Trophoblast cell (in vitro differentiated cells and primary cell): ENCODE measurements at regions not wholly inside any gene's neighbourhood (a gene's known extent, or its start where the extent isn't known, plus 50 kb on each side); places are given as distances from the start of the nearest gene placed in this dataset.

Source experiments
- DNase-seq, 2 donors: peaks; one replicate each; pipeline ENCODE4 v3.0.0-alpha.2; 2016
- H2AFZ ChIP-seq: 2 replicates; pipeline ENCODE4 v1.6.1; 2013; ENCODE audit warnings: low read length, moderate library complexity, mild to moderate bottlenecking; ENCODE audit not compliant: insufficient read depth, poor library complexity
- H2AK5ac ChIP-seq: 2 replicates; pipeline ENCODE4 v1.6.1; 2013; ENCODE audit warnings: mild to moderate bottlenecking, low read length
- H2BK120ac ChIP-seq: 2 replicates; pipeline ENCODE4 v1.6.1; 2013; ENCODE audit warnings: low read length, mild to moderate bottlenecking, moderate library complexity; ENCODE audit not compliant: insufficient read depth, poor library complexity
- H2BK12ac ChIP-seq: 2 replicates; pipeline ENCODE4 v1.6.1; 2013; ENCODE audit warnings: mild to moderate bottlenecking, low read length, moderate library complexity
- H2BK5ac ChIP-seq: 2 replicates; pipeline ENCODE4 v1.6.1; 2013; ENCODE audit warnings: low read length, low read depth, moderate library complexity, mild to moderate bottlenecking; ENCODE audit not compliant: poor library complexity
- H3K14ac ChIP-seq: 2 replicates; pipeline ENCODE4 v1.6.1; 2013; ENCODE audit warnings: mild to moderate bottlenecking, low read length
- H3K18ac ChIP-seq: 2 replicates; pipeline ENCODE4 v1.6.1; 2013; ENCODE audit warnings: mild to moderate bottlenecking, low read length
- H3K23ac ChIP-seq: 2 replicates; pipeline ENCODE4 v1.6.1; 2013; ENCODE audit warnings: low read length
- H3K27ac ChIP-seq: 2 replicates; pipeline ENCODE4 v1.5.1; 2013; ENCODE audit warnings: low read depth, mild to moderate bottlenecking, inconsistent platforms, low read length, moderate library complexity
- H3K27me3 ChIP-seq: 2 replicates; pipeline ENCODE4 v1.6.1; 2013; ENCODE audit warnings: inconsistent platforms, mild to moderate bottlenecking, low read length, moderate library complexity; ENCODE audit not compliant: insufficient read depth
- H3K36me3 ChIP-seq, 2 experiments: 1 replicate in 1 of 2; 2 replicates in 1 of 2; pipeline ENCODE4 v1.6.1; 2013; ENCODE audit warnings: low read length in 2 of 2, mild to moderate bottlenecking in 2 of 2, moderate library complexity in 1 of 2; ENCODE audit not compliant: insufficient read depth in 2 of 2, control insufficient read depth in 1 of 2
- H3K4ac ChIP-seq: 2 replicates; pipeline ENCODE4 v1.6.1; 2013; ENCODE audit warnings: low read depth, mild to moderate bottlenecking, low read length, moderate library complexity
- H3K4me1 ChIP-seq, 2 experiments: 1 replicate in 1 of 2; 2 replicates in 1 of 2; pipeline ENCODE4 v1.6.1; 2013; ENCODE audit warnings: low read length in 2 of 2, mild to moderate bottlenecking in 2 of 2, moderate library complexity in 1 of 2; ENCODE audit not compliant: insufficient read depth in 2 of 2, control insufficient read depth in 1 of 2
- H3K4me2 ChIP-seq: 2 replicates; pipeline ENCODE4 v1.6.1; 2013; ENCODE audit warnings: inconsistent platforms, mild to moderate bottlenecking, low read length, moderate library complexity
- H3K4me3 ChIP-seq: 2 replicates; pipeline ENCODE4 v1.5.1; 2013; ENCODE audit warnings: mild to moderate bottlenecking, low read depth, low read length, inconsistent platforms
- H3K79me1 ChIP-seq: one replicate; pipeline ENCODE4 v1.6.1; 2013; ENCODE audit warnings: low read length
- H3K79me2 ChIP-seq: 2 replicates; pipeline ENCODE4 v1.6.1; 2013; ENCODE audit warnings: low read length, mild to moderate bottlenecking; ENCODE audit not compliant: control insufficient read depth, insufficient read depth, poor library complexity
- H3K9ac ChIP-seq: 2 replicates; pipeline ENCODE4 v1.6.1; 2013; ENCODE audit warnings: mild to moderate bottlenecking, low read length
- H3K9me3 ChIP-seq: 2 replicates; pipeline ENCODE4 v1.6.1; 2013; ENCODE audit warnings: low read depth, mild to moderate bottlenecking, control low read depth, inconsistent platforms, low read length; ENCODE audit not compliant: insufficient read depth
- H4K12ac ChIP-seq: 2 replicates; pipeline ENCODE4 v1.6.1; 2013; ENCODE audit warnings: low read depth, mild to moderate bottlenecking, low read length, moderate library complexity
- H4K8ac ChIP-seq: 2 replicates; pipeline ENCODE4 v1.6.1; 2013; ENCODE audit warnings: low read depth, mild to moderate bottlenecking, low read length, moderate library complexity
- H4K91ac ChIP-seq: one replicate; pipeline ENCODE4 v1.6.1; 2013; ENCODE audit warnings: low read depth, mild to moderate bottlenecking, low read length, moderate library complexity
- WGBS: extraction: QIAGEN DNeasy Blood & Tissue Kit; methylation state at CpG from one replicate; pipeline ENCODE4 v1.1.7; 2013; ENCODE audit warnings: missing lambda C conversion rate; ENCODE audit not compliant: insufficient read length, insufficient coverage; ENCODE audit errors: extremely low coverage; 5-methylcytosine and 5-hydroxymethylcytosine counted together

DNA sequence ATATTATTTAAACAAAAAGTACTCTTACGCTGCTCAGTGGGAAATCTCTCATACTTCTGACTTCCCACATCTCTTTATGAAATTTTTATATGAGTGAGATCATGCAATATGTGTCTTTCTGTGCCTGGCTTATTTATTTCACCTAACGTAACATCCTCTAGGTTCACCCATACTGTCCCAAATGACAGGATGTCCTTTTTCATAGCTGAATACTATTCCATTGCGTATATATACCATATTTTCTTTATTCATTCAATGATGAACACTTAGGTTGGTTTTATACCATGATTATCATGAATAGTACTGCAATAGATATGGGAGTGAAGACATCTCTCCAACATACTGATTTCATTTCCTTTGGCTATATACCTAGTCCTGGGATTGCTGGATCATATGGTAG lies 57.8 kb upstream of the TPP2 start:
- no peak overlapping the region for H3K4me2 ChIP-seq
- no peak overlapping the region for H2BK120ac ChIP-seq
- H2BK5ac ChIP-seq, result no peak overlapping the region
- no peaks in the 10 kb centered on the region for H3K36me3 ChIP-seq
- H3K23ac ChIP-seq, result no peak overlapping the region
- WGBS, result no CpG with 5 or more reads among the region's 3 CpGs
- no peak overlapping the region for H4K8ac ChIP-seq
- DNase-seq, result no peak
- no peaks in the 10 kb centered on the region for H3K27me3 ChIP-seq
- H3K79me2 ChIP-seq, result no peaks in the 10 kb centered on the region
- no peak overlapping the region for H4K12ac ChIP-seq
- H3K18ac ChIP-seq, result no peak overlapping the region
- no peak overlapping the region for H2BK12ac ChIP-seq
- H3K4me1 ChIP-seq, result no peaks in the 10 kb centered on the region
- H4K91ac ChIP-seq, result no peak overlapping the region
- no peak overlapping the region for H2AFZ ChIP-seq
- no peak overlapping the region for H2AK5ac ChIP-seq
- H3K4ac ChIP-seq, result no peak overlapping the region
- H3K79me1 ChIP-seq, result no peaks in the 10 kb centered on the region
- H3K9me3 ChIP-seq, result no peaks in the 10 kb centered on the region
- no peak overlapping the region for H3K9ac ChIP-seq
- no peak overlapping the region for H3K27ac ChIP-seq
- H3K14ac ChIP-seq, result no peak overlapping the region
- H3K4me3 ChIP-seq, result no peak overlapping the region

DNA sequence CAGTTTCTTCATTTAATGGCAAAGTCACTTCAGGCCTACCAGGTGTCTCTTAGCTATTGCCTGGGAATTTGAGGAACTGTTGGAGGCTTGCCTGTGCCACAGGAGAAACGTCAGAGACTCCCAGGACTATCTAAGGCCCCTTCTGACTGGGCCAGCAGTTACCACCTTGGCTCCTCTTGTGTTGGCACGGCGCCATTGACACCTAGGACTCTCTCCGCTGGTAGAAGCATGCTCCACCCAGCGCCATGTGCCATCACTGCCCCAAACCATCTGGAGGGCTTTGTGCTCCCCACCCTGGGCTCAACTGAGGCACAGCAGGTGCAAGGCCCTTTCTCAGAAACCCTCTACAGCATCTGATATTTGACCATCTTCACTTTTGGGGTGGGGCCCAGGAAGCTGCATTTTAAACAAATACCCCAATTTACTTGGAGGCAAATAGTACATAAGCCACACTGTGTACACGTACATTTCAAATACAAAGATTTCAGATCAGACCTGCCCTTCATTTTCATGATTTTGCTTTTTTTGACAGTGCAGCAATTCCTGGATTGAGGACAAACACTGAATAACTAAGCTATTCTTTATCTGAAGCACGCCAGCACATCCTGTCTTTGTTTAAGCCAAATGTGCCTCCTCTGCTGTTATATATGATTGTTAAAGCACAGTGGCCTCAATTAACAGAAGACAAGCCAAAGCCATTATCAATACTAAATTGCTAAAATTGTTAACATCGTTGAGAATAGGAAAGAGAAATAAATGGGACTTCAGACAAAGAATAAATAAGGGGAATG lies 59.9 kb upstream of the TPP2 start:
- Histone ChIP-seq H3K36me3 (no peaks in the 10 kb centered on the region), H3K9ac (no peak overlapping the region), H4K8ac (no peak overlapping the region), H3K27ac (no peak overlapping the region), H3K4ac (no peak overlapping the region), H3K4me2 (no peak overlapping the region), H3K23ac (no peak overlapping the region), H2BK120ac (no peak overlapping the region), H4K12ac (no peak overlapping the region), H3K4me1 (no peaks in the 10 kb centered on the region), H2AFZ (no peak overlapping the region), H4K91ac (no peak overlapping the region), H3K27me3 (no peaks in the 10 kb centered on the region), H3K79me2 (no peaks in the 10 kb centered on the region), H3K14ac (no peak overlapping the region), H3K4me3 (no peak overlapping the region), H3K79me1 (no peaks in the 10 kb centered on the region), H2AK5ac (no peak overlapping the region), H3K18ac (no peak overlapping the region), H2BK5ac (no peak overlapping the region), H3K9me3 (no peaks in the 10 kb centered on the region), H2BK12ac (no peak overlapping the region)
- no CpG with 5 or more reads among the region's 8 CpGs for WGBS
- no peak for DNase-seq

DNA sequence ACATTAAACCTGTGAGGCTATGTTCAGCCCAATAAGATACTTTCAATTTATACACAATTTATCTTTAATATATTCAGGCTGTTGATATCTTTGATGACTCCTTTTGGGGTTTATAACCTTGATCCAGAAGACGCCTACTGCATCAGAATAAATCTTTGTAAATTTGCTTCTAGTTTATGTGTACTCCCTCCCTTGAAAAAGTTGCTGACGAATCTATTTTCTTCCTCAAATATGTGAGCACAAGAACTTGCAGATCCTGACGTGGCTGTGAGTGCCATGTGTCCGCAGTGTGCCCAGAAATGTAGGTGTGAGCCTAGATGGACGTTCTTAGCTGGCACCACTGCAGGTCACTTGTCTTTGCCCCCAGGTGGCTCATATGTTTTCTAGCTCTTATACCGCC lies 60.6 kb upstream of the TPP2 start:
- no peak overlapping the region for H3K4me2 ChIP-seq
- no peaks in the 10 kb centered on the region for H3K79me1 ChIP-seq
- H3K23ac ChIP-seq, result no peak overlapping the region
- no peak overlapping the region for H3K14ac ChIP-seq
- H3K9me3 ChIP-seq, result no peaks in the 10 kb centered on the region
- H3K27ac ChIP-seq, result no peak overlapping the region
- no peak for DNase-seq
- no peak overlapping the region for H2BK5ac ChIP-seq
- H3K27me3 ChIP-seq, result no peaks in the 10 kb centered on the region
- H3K9ac ChIP-seq, result no peak overlapping the region
- H4K12ac ChIP-seq, result no peak overlapping the region
- H3K4ac ChIP-seq, result no peak overlapping the region
- H4K91ac ChIP-seq, result no peak overlapping the region
- H3K4me1 ChIP-seq, result no peaks in the 10 kb centered on the region
- H3K36me3 ChIP-seq, result no peaks in the 10 kb centered on the region
- no peak overlapping the region for H2AFZ ChIP-seq
- WGBS, result no CpG with 5 or more reads among the region's 6 CpGs
- H3K18ac ChIP-seq, result no peak overlapping the region
- no peak overlapping the region for H2BK120ac ChIP-seq
- no peak overlapping the region for H4K8ac ChIP-seq
- H2AK5ac ChIP-seq, result no peak overlapping the region
- no peak overlapping the region for H3K4me3 ChIP-seq
- no peaks in the 10 kb centered on the region for H3K79me2 ChIP-seq
- no peak overlapping the region for H2BK12ac ChIP-seq

DNA sequence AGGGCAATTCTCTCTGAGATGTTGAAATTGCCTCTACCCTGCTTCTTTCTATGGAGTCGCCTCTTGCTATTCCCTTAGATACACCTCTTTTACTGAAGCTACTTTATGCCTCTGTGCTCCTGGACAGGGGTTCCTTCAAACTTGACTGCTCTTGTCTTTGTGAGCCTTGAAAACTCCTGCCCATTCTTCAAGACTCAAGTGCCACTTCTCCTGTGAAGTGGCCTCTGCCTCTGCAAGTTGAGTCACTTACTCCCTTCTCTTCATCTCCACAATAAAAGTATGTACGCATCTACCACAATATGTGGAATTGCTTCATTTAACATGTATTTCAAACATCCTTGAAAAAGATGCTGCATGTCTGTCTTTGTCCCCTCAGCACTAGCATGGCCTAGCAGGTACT lies 66.0 kb upstream of the TPP2 start:
- Histone ChIP-seq H2AFZ (no peak overlapping the region), H2BK12ac (no peak overlapping the region), H3K4ac (no peak overlapping the region)

More for the DNA sequence above, 66.0 kb upstream of the TPP2 start:
- H3K4me2 ChIP-seq, result no peak overlapping the region
- H4K12ac ChIP-seq, result no peak overlapping the region
- no peaks in the 10 kb centered on the region for H3K79me2 ChIP-seq
- H3K79me1 ChIP-seq, result no peaks in the 10 kb centered on the region
- H3K36me3 ChIP-seq, result no peaks in the 10 kb centered on the region
- H3K4me3 ChIP-seq, result no peak overlapping the region
- no peak overlapping the region for H4K91ac ChIP-seq
- H3K9me3 ChIP-seq, result no peaks in the 10 kb centered on the region
- H2BK120ac ChIP-seq, result no peak overlapping the region
- no peaks in the 10 kb centered on the region for H3K27me3 ChIP-seq
- no peak overlapping the region for H4K8ac ChIP-seq
- H3K18ac ChIP-seq, result no peak overlapping the region
- H2BK5ac ChIP-seq, result no peak overlapping the region
- no peak overlapping the region for H3K27ac ChIP-seq
- WGBS, result no CpG with 5 or more reads among the region's 2 CpGs
- no peak overlapping the region for H2AK5ac ChIP-seq
- DNase-seq, result no peak
- no peaks in the 10 kb centered on the region for H3K4me1 ChIP-seq
- H3K9ac ChIP-seq, result no peak overlapping the region
- H3K23ac ChIP-seq, result no peak overlapping the region
- no peak overlapping the region for H3K14ac ChIP-seq
